Endometrium (tissue), 2 donors: ENCODE measurements at regions not wholly inside any gene's neighbourhood (a gene's known extent, or its start where the extent isn't known, plus 50 kb on each side); places are given as distances from the start of the nearest gene placed in this dataset.
"Not testable (repeated sequence)": the region's sequence is repeated elsewhere in the genome, so short reads cannot be mapped to it uniquely, and the experiment has no call there.

Experiments
- FAIRE-seq: peaks from 2 replicates; lab custom pipeline; 2012; peaks lifted over from hg19 to GRCh38; lab: Jason Lieb, UNC
- donor health status: control.
- donor health status: control.

GRCh38 chr4:179586460-179586859 is 2144.2 kb upstream of the AGA start:
- no peak for FAIRE-seq

GRCh38 chr4:179595671-179596410 is 2153.6 kb upstream of the AGA start:
- no peak for FAIRE-seq

- FAIRE-seq, result no peak
Measured at GRCh38 chr4:179596621-179597020, 2154.4 kb upstream of the AGA start.

GRCh38 chr4:179597301-179597700 is 2155.1 kb upstream of the AGA start:
- no peak for FAIRE-seq

- FAIRE-seq, result no peak
Measured at GRCh38 chr4:179601671-179602070, 2159.4 kb upstream of the AGA start.

- FAIRE-seq, result no peak
Measured at GRCh38 chr4:179605196-179605595, 2163.0 kb upstream of the AGA start.

- FAIRE-seq, result no peak
Measured at GRCh38 chr4:179607003-179607402, 2164.8 kb upstream of the AGA start.

- FAIRE-seq, result no peak
Measured at GRCh38 chr4:179615704-179616103, 2173.5 kb upstream of the AGA start.

- FAIRE-seq, result no peak
Measured at GRCh38 chr4:179618966-179619365, 2176.7 kb upstream of the AGA start.

GRCh38 chr4:179624768-179625181 is 2182.5 kb upstream of the AGA start:
- FAIRE-seq, result no peak

GRCh38 chr4:179625406-179625805 is 2183.2 kb upstream of the AGA start:
- FAIRE-seq, result no peak

- FAIRE-seq, result no peak
Measured at GRCh38 chr4:179626687-179627086, 2184.4 kb upstream of the AGA start.

GRCh38 chr4:179631321-179631720 is 2189.1 kb upstream of the AGA start:
- no peak for FAIRE-seq

- no peak for FAIRE-seq
Measured at GRCh38 chr4:179634862-179635261, 2192.6 kb upstream of the AGA start.

GRCh38 chr4:179662522-179662921 is 2220.3 kb upstream of the AGA start:
- FAIRE-seq, result no peak

GRCh38 chr4:179663641-179664429 is 2221.6 kb upstream of the AGA start:
- no peak for FAIRE-seq

GRCh38 chr4:179664430-179665027 is 2222.3 kb upstream of the AGA start:
- FAIRE-seq, result no peak

GRCh38 chr4:179666226-179666625 is 2224.0 kb upstream of the AGA start:
- FAIRE-seq, result no peak

- no peak for FAIRE-seq
Measured at GRCh38 chr4:179671609-179672008, 2229.4 kb upstream of the AGA start.

GRCh38 chr4:179678093-179678814 is 2236.0 kb upstream of the AGA start:
- no peak for FAIRE-seq

GRCh38 chr4:179683661-179684060 is 2241.4 kb upstream of the AGA start:
- not testable (repeated sequence) for FAIRE-seq

GRCh38 chr4:179692222-179692621 is 2250.0 kb upstream of the AGA start:
- no peak for FAIRE-seq

GRCh38 chr4:179695175-179695574 is 2252.9 kb upstream of the AGA start:
- FAIRE-seq, result no peak
